Stimulated activated CD8-positive, alpha-beta memory T cell treated with anti-CD3 and anti-CD28 coated beads, Interleukin-12 subunit alpha, Interleukin-12 subunit beta, amount 100 ng/mL, for 1 hour (primary cell): ENCODE measurements at regions not wholly inside any gene's neighbourhood (a gene's known extent, or its start where the extent isn't known, plus 50 kb on each side); places are given as distances from the start of the nearest gene placed in this dataset.
"Not testable (repeated sequence)": the region's sequence is repeated elsewhere in the genome, so short reads cannot be mapped to it uniquely, and the experiment has no call there.

Experiments
- DNase-seq: peaks from one replicate; pipeline ENCODE4 v3.0.0-alpha.2; 2020; ENCODE audit warnings: low read depth

DNA sequence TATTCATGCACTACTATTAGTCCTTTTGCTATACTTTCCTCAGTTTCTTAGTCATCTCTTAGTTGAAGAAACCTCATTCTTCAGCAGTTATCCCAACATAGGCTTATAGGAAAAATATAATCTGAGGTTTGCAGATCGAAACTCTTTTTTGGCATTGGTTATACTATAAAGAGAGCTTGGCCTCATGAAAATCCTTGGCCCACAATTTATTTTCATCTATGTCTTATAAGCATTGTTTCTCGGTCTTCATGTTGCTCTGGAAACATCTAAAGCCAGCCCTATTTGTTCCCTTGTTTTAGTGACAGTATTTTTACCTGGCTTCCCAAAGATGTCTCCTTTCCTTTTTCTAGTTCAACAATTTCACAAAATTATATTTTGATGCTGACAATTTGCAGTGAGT lies 345.1 kb upstream of the PRKCQ start:
- no peak for DNase-seq

- DNase-seq: no peak
Measured at GRCh38 chr10:6924166-6924565, 344.1 kb upstream of the PRKCQ start.

DNA sequence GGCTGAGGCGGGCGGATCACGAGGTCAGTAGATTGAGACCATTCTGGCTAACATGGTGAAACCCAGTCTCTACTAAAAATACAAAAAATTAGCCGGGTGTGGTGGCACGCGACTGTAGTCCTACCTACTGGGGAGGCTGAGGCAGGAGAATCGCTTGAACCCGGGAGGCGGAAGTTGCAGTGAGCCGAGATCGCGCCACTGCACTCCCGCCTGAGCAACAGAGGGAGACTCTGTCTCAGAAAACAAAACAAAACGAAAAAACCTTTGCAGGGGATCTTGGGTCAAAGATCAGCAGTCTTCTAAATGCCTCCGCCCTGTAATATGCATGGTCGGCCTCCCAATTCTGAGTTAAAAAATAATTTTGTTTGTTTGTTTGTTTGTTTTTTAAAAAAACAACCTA lies 340.9 kb upstream of the PRKCQ start:
- DNase-seq: not testable (repeated sequence)

- DNase-seq: peak; percentile 68
Measured at GRCh38 chr10:6920072-6921019, 340.3 kb upstream of the PRKCQ start.

GRCh38 chr10:6919077-6919476 lies 339.0 kb upstream of the PRKCQ start:
- no peak for DNase-seq

- peak; percentile 57 for DNase-seq
Measured at GRCh38 chr10:6918305-6918704, 338.2 kb upstream of the PRKCQ start.

DNA sequence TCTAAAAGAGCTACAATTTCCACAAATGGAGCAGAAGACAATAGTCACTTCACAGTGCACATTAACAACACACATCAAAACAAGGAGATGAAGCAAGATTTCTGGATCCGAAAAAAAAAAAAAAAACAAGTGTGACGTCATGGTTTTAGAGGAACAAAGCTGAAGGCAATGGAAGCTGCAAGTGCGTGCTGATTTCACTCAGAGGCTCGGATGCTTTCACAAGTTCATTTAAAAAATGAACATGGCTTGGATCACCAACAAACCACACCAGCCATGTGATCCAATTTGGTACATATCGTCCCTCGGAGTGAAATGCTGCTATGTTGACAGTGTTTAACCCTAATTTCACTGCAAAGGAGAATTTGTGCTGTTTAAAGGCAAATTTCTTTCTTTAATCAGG lies 337.0 kb upstream of the PRKCQ start:
- DNase-seq: no peak

- no peak for DNase-seq
Measured at GRCh38 chr10:6916601-6917000, 336.5 kb upstream of the PRKCQ start.

DNA sequence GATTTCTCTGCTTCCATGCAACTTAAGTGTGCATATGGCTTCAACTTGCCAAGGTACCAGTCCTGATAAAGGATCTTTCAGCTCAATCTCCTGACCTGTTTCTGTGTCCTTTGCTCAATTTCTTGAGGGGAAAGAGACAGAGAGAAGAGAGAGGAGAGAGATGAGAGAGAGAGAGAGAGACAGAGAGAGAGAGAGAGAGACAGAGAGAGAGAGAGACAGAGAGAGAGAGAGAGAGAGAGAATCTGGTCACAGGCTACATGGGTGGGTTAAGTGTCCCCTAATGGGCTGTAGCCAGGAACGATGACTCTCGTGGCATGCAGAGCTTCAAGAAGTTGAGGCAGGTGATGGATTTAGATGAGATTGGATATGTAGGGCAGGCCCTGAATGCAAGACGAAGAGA lies 335.2 kb upstream of the PRKCQ start:
- DNase-seq: no peak

GRCh38 chr10:6912929-6913328 lies 332.9 kb upstream of the PRKCQ start:
- no peak for DNase-seq

DNA sequence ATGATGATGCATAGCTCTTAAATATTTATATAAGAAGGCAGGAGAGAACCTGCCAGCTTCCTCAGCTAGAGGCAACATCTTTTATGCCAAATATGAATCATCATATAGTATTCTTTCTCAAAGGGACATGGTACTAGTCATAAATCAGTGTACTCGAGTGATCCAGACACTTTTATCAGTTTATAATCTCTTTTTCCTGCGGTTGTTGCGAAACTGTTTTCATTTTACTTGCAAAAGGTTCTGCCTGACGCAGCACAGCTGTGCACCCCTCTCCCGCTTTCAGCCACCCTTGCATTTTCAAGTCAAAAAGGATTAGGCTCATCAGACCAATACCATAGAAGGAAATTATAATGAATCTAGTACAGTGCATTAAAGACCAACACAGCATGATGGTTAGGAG lies 332.3 kb upstream of the PRKCQ start:
- DNase-seq: no peak

DNA sequence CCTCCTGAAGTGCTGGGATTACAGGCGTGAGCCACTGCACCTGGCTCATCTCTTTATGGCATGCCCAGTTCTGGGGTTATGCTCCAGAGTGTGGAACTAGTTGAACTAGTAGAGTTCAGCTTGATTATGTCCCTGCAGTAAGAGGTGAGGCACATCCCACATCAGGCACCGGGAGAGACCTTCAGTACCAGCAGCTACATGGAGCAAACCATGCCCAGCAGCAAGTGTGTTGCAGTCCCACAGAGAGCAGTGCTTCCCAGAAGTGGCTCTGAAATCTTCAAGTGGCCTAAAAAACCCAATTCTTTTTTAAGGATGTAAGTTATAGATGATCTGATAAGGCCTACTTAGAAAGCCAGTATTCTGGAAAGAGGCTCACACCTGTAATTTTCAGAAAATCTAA lies 331.9 kb upstream of the PRKCQ start:
- no peak for DNase-seq

DNA sequence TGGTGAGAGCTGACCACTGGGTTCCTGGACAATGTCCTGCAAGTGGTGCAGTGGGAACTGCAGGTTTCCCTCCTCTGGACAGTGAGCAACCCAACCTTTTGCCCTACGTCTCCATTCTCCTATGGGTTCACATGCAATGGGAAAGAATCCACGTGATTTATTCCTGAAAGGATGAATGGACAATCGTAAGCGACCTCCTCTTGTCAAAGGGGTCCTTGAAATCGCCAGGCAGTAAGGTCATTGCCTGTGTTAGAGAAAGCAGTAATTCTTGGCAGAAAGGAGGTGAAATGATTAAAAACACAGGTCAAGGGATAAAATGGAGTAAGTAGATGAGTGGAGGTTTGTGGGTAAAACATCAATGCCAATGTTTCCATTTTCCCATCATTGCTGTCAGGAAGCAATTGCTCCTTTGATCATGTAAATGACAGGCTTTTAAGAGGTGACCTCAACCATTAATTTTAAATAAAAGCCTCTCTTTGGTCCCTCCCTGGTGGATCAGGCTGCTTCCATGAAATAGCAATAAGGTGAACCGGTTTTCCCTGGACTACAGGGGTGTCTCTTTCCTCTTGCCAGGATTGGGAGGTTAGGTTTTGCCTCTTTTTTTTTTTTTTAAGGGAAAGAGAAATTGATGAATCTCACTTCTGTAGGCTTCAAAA lies 330.0 kb upstream of the PRKCQ start:
- no peak for DNase-seq

DNA sequence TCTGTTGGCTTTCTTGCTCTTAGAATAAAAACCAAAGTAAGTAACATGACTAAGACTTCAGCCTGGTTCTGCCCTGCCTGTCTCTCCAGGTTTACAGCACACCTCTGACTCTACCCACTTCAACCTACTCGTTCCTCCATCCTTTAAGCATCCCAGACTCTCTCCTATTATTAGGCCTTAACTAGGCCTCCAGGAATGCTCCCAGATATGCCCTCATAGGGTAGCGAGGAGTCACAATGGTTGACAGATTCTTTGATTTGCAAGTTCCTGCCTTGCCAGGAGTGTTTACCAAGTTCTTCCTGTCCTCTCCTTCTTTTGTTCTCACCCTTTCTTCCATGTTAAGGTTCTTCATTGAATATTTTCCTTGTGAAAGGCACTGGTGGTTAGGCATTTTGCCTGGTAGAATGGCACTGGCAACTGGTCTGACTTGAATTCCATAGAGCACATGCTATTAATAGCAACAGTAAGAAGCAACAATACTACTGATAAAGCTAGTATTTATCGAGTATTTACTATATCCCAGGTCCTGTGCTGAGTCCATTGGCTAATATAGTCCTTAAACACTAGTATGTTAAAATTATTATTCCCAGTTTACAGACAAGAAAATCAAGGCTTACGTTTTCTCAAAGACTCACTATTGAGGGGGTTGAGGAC lies 327.9 kb upstream of the PRKCQ start:
- no peak for DNase-seq

- no peak for DNase-seq
Measured at GRCh38 chr10:6894405-6894804, 314.3 kb upstream of the PRKCQ start.

DNA sequence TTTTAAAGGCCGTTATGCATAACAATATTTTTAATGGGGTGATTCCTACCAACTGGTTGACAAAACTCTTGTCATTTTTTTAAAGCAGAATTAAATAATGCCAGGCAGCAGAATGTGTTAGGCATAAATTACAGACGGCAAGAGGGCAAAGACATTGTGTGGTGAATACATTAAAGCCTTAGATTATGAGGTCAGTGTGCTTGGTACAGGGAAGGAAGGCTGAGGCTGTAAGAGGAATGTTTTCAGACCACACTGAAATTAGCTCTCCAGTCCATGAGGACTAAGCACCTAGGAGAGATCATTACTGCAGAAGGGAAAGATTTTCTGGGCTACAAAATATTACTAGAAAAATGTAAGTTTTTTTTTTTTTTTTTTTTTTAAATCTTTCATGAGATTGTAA lies 312.8 kb upstream of the PRKCQ start:
- no peak for DNase-seq

GRCh38 chr10:6891924-6892323 lies 311.8 kb upstream of the PRKCQ start:
- no peak for DNase-seq

- no peak for DNase-seq
Measured at GRCh38 chr10:6889718-6890117, 309.6 kb upstream of the PRKCQ start.

DNA sequence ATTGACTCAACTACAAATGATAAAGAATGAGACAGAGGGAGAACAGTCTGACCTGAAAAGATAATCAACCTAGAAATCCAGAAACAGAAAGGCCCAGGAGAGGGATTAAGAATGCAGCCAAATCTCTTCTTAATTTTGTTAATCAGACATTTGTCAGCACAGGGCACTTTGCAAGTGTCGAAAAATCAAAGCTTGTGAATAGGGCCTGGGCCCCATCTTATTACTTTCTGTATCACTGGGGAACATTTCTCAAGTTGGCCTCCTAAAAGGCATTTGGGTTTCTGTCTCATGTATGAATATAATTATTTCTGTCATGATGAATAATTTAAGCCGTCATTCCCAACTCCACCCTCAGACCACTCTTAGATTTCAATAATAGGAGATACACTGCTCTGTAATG lies 308.4 kb upstream of the PRKCQ start:
- no peak for DNase-seq

GRCh38 chr10:6885284-6885683 lies 305.2 kb upstream of the PRKCQ start:
- DNase-seq: no peak

DNA sequence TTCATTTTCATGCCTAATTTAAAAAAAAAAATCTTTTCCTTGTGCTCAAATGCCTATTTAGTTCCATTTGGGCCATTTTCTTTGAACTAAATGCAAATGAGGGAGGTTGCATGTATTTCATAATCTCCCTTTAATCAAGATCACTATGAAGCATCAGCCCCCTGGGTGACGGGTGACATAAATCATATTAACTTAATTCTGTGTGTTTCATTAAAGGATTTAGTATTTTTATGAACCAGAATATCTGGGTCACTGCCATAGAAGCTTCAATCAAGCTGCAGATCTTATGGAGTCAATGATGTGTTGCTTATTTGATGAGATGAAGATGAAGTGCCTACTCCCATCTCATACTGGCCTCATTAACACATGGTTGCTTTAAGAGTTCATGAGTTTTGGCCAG lies 301.9 kb upstream of the PRKCQ start:
- DNase-seq: no peak

DNA sequence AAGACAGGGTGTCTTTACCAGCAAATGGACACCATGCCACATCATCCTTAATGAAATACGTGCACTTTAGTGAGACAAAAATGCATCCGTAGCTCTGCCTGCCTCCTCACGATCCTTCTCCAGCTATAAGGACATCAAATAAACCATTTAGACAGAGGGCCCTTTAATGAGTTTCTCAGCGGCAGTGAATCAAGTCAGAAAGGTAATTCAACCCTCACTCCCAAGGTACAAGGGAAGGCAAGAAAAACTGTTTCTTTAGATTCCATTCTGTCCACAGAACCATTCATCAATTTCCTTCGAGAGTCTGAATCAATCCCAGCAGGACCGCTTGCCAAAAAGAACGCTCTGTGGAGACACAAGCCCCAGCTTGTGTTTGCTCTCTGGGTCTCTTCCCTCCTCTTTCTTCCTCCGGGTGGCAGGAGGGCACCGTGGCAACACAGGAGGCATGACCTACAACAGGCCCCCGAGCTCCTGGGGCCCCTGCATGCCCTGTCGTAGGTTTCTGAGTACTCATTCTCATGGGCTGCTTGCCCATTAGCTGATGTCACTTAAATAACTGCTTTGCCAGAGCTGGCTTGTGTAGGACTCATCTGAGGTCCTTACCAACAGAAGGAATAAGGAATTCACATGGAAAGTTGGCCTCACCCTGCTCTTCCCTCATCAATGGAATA lies 297.8 kb upstream of the PRKCQ start:
- DNase-seq: no peak

GRCh38 chr10:6877336-6877721 lies 297.3 kb upstream of the PRKCQ start:
- no peak for DNase-seq
